Globus pallidus (tissue), 1 donor: ENCODE measurements at regions not wholly inside any gene's neighbourhood (a gene's known extent, or its start where the extent isn't known, plus 50 kb on each side); places are given as distances from the start of the nearest gene placed in this dataset.
"Not testable (repeated sequence)": the region's sequence is repeated elsewhere in the genome, so short reads cannot be mapped to it uniquely, and the experiment has no call there.

ENCODE experiments used
- DNase-seq: peaks from one replicate; pipeline ENCODE4 v3.0.0-alpha.2; 2015; ENCODE audit warnings: low spot score

- DNase-seq, result no peak
Measured at GRCh38 chr1:60850084-60850483, 232.3 kb upstream of the NFIA start.

DNA sequence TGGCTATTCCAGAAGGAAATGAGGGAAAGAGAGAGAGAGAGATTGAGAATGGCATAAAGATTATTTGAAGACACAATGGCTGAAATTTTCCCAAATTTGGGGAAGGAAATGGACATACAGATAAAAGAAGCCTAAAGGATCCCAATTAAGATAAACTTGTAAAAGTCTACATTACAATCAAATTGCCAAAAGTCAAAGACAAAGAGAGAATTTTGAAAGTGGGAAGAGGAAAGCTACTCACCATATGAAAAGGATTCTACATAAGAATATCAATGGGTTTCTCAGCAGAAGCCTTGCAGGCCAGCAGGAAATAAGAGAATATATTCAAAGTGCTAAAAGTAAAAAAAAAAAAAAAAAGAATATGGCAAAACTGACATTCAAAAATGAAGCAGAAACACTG is 233.0 kb upstream of the NFIA start:
- DNase-seq, result no peak

GRCh38 chr1:60848583-60849188 is 233.7 kb upstream of the NFIA start:
- DNase-seq, result no peak

GRCh38 chr1:60847855-60848582 is 234.3 kb upstream of the NFIA start:
- DNase-seq, result no peak

- DNase-seq, result no peak
Measured at GRCh38 chr1:60847391-60847790, 235.0 kb upstream of the NFIA start.

DNA sequence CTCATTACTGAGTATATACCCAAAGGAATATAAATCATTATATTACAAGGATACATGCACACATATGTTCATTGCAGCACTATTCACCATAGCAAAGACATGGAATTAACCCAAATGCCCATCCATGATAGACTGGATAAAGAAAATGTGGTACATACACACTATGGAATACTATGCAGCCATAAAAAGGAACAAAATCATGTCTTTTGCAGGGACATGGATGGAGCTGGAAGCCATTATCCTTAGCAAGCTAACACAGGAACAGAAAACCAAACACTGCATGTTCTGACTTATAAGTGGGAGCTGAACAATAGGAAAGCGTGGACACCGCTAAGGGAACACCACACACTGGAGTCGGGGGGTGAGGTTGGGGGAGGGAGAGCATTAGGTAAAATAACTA is 236.7 kb upstream of the NFIA start:
- not testable (repeated sequence) for DNase-seq

DNA sequence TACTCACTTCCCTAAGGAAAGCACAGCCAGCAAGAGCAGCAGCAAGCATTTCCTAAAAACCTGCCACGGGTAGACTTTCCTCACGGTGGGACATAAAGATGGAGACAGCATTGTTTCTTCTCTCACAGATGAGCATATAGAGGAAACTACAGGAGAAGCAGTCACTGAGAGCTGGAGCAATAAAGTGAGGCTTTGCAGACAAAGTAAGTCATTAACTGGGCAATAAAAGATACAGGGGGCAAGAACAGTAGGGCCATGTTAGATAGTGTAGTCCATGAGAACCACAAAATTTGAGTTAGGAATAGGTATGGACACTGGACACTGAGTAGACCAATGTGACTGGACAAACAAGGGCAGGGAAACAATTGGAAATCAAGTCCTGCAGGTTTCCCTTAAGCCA is 240.1 kb upstream of the NFIA start:
- no peak for DNase-seq

DNA sequence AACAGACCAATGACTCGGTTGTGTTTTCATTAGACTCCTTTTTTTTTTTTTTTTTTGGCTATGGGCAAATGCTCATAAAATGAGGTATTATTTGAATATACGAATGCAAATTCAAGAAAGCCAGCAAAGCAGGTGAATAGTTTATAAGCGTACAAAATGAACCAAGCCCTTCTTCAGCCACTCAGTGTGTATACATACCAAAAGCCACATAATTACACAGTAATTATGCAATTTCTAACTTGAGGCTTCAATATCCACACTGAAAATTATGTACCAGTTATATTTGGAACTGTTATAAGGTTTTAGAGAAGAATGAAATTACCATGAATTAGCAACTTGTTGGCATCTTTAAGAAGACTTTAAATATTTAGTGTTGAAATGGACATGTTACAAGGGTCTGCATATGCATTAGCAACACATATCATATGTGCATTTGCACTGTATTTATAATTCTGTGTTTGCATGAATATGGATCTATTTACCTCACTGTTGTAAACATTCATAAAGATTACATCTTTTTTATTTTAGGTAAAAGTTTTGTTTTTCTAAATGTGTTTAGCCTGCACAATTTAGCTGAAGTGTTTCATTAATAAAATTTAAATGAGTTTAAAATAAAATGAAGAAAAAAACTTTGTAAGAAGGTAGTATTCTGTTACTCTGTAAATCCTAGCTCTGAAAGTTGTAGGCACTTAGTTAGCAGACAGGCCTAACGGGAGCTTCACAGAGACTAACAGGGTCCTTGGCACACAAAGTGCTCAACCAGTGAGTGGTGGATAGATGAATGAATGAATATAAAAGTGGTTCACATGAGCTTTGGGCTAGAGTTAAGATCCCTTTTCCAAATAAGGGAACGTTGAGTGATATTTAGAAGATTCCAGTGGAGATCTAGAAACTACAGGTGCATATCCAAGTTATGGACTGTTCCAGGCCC is 241.0 kb upstream of the NFIA start:
- no peak for DNase-seq

DNA sequence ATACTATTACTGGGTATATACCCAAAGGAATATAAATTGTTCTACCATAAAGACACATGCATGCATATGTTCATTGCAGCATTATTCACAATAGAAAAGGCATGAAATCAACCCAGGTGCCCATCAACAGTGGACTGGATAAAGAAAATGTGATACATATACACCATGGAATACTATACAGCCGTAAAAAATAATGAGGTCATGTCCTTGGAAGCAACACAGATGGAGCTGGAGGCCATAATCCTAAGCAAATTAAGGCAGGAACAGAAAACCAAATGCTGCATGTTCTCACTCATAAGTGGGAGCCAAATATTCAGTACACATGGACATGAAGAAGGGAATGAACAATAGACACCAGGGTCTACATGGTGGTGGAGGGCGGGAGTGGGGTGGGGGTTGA is 241.9 kb upstream of the NFIA start:
- not testable (repeated sequence) for DNase-seq

GRCh38 chr1:60835649-60836048 is 246.7 kb upstream of the NFIA start:
- no peak for DNase-seq

DNA sequence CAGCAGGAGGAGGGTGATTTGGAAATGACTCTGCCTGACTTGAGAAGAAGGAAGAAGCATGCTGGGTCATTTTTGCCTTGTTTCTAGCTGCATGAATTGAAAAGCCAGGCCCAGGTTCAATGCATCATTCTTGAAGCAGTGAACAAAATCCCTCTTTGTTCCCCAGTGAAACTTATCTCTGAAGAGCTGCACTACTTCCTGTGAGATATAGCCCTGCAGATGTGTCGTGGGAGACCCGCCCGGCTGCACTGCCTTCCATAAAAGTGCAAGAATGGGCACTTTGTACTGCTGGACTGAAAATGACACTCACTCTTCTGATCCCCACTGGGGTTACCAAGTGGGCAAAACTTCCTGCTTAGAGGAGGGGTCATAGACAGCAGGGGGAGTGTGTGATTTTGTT is 249.2 kb upstream of the NFIA start:
- DNase-seq, result peak; percentile 14

DNA sequence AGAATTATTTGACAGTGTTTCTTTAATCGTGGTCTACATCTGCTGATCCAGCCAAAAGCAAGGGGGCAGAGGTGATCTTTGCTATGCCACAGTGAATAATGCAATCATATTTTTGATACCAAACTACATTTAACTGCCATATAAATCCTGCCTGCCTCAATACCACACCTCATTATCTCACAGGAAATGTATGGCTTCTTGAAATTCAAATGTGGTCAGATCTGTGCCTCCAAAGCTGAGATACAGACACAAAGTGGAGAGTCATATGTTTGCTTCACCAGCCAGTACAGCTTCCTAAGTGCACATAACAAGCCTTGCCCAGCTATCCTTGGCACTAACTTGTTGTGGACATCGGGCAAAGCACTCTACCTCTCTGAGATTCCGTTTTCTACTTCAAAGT is 250.0 kb upstream of the NFIA start:
- DNase-seq, result no peak

DNA sequence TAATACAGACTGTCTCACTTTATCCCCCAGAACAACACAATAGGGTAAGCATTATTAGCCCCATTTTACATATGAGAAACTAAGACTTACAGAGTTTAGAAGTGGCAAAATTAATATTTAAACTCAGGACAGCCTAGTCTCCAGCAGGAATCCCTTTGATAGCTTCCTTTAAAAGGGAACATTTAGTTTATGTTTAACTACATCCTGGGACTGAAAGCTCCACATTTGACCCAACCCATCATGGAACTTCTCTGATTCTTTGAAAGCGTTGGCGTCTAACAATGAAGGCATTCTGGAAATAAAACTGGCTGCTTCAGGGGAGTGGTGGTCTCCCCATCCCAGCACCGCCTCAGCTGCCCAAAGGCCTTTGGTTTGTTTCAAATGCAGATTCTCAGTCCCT is 250.6 kb upstream of the NFIA start:
- DNase-seq, result no peak

- no peak for DNase-seq
Measured at GRCh38 chr1:60828944-60829343, 253.4 kb upstream of the NFIA start.

DNA sequence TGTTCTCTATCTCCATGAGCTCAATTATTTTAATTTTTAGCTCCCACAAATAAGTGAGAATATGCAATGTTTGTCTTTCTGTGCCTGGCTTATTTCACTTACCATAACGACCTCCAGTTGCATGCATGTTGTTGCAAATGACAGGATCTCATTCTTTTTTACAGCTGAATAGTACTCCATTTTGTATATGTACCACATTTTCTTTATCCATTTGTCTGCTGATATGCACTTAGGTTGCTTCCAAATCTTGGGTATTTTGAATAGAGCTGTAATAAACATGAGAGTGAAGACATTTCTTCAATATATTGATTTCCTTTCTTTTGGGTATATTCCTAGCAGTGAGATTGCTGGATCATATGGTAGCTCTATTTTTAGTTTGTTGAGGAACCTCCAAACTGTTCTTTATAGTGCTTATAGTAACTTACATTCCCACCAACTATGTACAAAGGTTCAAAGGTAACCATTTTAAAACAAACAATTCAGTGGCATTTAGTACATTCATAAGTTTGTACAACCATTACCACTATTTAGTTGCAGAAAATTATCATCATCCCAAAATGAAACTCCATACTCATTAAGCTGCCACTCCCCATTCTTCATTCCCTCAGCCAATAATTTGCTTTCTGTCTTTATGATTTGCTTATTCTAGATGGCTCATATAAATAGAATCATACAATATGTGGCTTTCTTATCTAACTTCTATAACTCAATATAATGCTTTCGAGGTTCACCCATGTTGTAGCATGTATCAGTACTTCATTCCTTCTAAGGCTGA is 255.9 kb upstream of the NFIA start:
- DNase-seq, result no peak

- no peak for DNase-seq
Measured at GRCh38 chr1:60825593-60825992, 256.8 kb upstream of the NFIA start.

DNA sequence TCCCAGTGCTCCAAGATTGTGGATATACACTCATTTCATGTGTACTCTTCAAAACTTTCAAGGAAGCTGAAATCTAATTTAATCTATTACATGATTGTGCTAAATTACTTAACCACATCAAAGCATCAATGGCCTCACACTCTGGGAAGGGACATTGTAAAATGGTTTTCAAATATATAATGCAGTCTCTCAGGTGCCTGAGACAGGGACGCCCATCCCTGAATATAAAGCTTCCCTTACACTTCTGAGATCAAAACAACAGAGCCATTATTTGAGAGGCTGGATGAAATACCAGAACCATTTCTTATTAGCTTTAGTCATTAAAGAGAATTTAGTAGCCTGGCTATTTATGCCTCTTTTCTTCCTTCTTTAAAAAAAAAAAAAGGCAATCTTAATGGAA is 259.2 kb upstream of the NFIA start:
- no peak for DNase-seq

DNA sequence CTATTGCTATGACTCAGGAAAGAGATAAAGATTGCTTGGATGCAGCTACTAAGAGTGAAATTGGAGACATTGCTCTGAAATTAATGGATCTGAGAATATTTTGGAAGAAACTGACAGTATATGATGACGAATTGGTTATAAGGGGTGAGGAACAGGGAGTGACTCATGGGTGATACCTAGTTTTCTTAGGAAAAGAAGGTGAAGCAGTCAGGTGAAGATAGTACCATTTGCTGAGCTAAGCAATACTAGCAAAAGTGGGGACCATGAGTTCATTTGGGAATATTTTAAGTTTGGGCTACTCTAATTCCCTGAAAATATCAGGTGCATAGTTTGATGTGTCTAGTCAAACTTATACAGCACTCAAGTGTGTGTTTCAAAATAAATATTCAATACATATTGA is 260.1 kb upstream of the NFIA start:
- no peak for DNase-seq

DNA sequence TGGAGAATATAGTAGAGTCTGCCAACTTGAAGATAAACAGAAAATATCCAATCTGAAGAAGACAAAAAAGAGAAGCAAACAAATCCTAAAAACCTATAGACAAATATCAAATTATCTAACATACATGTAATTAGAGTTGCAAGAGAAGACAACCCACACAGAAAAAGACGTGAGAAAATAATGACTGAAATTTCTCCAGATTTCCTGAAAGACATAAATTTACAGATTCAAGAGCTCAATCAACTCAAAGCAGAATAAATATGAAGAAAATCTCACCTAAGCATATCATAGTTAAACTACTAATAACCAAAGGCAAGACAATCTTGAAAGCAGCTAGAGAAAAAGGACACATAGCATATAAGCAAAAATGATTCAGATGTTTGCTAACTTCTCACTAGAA is 261.2 kb upstream of the NFIA start:
- no peak for DNase-seq

- no peak for DNase-seq
Measured at GRCh38 chr1:60818969-60819701, 263.2 kb upstream of the NFIA start.

DNA sequence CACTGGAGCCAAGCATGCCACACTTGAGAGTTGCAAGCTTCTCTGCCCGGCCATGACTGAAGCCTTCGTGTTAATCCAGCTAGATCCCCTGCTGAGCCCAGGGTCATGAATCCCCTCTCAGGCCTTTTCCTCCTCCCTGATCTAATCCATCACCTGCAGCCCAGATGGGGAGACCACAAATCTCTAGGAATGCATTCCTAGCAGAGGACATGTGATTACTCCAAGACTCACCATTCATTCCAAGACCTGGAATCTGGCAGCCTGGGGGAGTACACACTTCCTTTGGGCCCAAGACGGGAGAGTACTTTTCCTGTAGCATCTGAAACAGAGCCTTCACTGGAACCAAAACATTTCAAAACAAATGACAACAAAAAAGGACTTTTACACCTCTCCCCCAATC is 269.3 kb upstream of the NFIA start:
- DNase-seq, result no peak
